ENCODE measurements at regions not wholly inside any gene's neighbourhood (a gene's known extent, or its start where the extent isn't known, plus 50 kb on each side); places are given as distances from the start of the nearest gene placed in this dataset.

DNA sequence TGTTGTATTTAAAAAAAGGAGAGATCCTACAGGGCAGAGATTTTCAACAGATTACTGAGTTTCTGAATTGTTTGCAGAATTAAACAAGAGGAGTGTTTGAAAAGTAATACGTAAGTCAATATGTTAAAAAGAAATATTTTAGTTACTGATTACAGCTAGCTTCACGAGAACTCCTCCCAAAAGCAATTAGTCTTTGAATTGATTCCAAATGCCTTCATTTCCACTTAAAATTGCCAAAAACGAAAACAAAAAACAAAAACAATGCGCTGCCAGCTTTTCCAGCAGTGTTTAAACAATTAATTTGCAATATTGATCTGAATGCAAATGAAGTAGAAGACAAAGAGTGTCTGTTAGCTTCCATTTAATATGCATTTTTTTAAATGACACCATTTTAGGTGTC, 310.0 kb downstream of the IPO8 start:
- Histone ChIP-seq H3K27me3 (no peaks in the 10 kb centered on the region), H3K4me3 (no peak overlapping the region), H3K9me3 (peaks cover 0 to 4% (median 0%) of the 10 kb centered on the region in 3 donors), H3K4me1 (no peaks in the 10 kb centered on the region), H3K36me3 (no peaks in the 10 kb centered on the region), H3K27ac (no peak overlapping the region)
- no peak for ATAC-seq
- TF ChIP-seq, protein P1, sequence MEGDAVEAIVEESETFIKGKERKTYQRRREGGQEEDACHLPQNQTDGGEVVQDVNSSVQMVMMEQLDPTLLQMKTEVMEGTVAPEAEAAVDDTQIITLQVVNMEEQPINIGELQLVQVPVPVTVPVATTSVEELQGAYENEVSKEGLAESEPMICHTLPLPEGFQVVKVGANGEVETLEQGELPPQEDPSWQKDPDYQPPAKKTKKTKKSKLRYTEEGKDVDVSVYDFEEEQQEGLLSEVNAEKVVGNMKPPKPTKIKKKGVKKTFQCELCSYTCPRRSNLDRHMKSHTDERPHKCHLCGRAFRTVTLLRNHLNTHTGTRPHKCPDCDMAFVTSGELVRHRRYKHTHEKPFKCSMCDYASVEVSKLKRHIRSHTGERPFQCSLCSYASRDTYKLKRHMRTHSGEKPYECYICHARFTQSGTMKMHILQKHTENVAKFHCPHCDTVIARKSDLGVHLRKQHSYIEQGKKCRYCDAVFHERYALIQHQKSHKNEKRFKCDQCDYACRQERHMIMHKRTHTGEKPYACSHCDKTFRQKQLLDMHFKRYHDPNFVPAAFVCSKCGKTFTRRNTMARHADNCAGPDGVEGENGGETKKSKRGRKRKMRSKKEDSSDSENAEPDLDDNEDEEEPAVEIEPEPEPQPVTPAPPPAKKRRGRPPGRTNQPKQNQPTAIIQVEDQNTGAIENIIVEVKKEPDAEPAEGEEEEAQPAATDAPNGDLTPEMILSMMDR (IDR thresholded peaks at IDR 0.05), result no peak
- TF ChIP-seq POLR2AphosphoS5 (IDR thresholded peaks at IDR 0.05) (no peak), POLR2A (IDR thresholded peaks at IDR 0.05) (no peak), EP300 (IDR thresholded peaks at IDR 0.05) (no peak)
- 71 to 83% methylated on average over 4 of the region's 4 CpGs for WGBS, 2 donors (ENCODE audit: low coverage in 1 of 2)

DNA sequence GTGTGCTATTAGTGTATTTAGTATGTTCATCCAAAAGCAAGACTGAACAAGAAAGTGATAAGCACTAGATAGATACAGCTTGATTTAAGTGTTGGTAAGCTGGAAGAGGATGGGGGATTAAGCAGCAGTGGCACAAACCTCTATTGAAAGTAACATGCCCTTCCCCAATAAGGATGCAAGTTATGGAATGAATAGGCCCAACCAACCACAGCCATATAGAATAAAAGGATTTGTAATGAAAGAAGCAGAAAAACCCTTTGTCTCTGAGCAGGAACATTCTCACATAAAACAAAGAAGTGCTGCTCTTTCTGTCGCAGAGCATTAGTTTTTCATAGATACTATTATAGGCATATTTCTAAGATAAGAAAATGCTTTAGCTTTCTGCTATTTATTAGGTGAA, 310.7 kb downstream of the IPO8 start:
- no peak for TF ChIP-seq POLR2A (IDR thresholded peaks at IDR 0.05)
- no peak for TF ChIP-seq EP300 (IDR thresholded peaks at IDR 0.05)
- no peak for TF ChIP-seq POLR2AphosphoS5 (IDR thresholded peaks at IDR 0.05)
- TF ChIP-seq, protein P1 (IDR thresholded peaks at IDR 0.05), result no peak
- H3K4me1 ChIP-seq, result no peaks in the 10 kb centered on the region
- WGBS, 2 donors (ENCODE audit: low coverage in 1 of 2), result 91% methylated on average over 1 of the region's 1 CpG; no CpG with 5 or more reads in 1 of the 2 donors
- H3K36me3 ChIP-seq, result no peaks in the 10 kb centered on the region
- no peak overlapping the region for H3K27ac ChIP-seq
- peaks cover 5% of the 10 kb centered on the region for H3K27me3 ChIP-seq
- H3K9me3 ChIP-seq, result peaks cover 0 to 4% (median 0%) of the 10 kb centered on the region in 3 donors
- ATAC-seq, result no peak
- no peak overlapping the region for H3K4me3 ChIP-seq

DNA sequence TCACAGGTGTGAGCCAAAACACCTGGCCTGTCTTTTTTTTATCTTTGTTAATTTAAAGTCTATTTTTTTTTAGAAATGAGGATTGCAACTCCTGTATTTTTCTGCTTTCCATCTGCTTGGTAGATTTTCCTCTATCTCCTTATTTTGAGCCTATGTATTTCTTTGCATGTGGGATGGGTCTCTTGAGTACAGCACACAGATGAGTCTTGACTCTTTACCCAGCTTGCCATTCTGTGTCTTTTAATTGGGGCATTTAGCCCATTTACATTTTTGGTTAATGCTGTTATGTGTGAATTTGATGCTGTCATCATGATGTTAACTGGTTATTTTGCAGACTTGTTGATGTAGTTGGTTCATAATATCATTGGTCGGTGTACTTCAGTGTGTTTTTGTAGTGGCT, 317.4 kb downstream of the IPO8 start:
- TF ChIP-seq EP300 (IDR thresholded peaks at IDR 0.05), result no peak
- no peak for TF ChIP-seq POLR2A (IDR thresholded peaks at IDR 0.05)
- TF ChIP-seq, protein P1 (IDR thresholded peaks at IDR 0.05), result no peak
- TF ChIP-seq POLR2AphosphoS5 (IDR thresholded peaks at IDR 0.05), result no peak
- peaks cover 0 to 24% (median 0%) of the 10 kb centered on the region in 3 donors for H3K9me3 ChIP-seq
- 90 to 100% methylated on average over 1 of the region's 1 CpG for WGBS, 2 donors (ENCODE audit: low coverage in 1 of 2)
- H3K4me1 ChIP-seq, result no peaks in the 10 kb centered on the region
- no peak overlapping the region for H3K27ac ChIP-seq
- H3K4me3 ChIP-seq, result no peak overlapping the region
- no peaks in the 10 kb centered on the region for H3K36me3 ChIP-seq
- ATAC-seq, result no peak
- peaks cover 8% of the 10 kb centered on the region for H3K27me3 ChIP-seq

DNA sequence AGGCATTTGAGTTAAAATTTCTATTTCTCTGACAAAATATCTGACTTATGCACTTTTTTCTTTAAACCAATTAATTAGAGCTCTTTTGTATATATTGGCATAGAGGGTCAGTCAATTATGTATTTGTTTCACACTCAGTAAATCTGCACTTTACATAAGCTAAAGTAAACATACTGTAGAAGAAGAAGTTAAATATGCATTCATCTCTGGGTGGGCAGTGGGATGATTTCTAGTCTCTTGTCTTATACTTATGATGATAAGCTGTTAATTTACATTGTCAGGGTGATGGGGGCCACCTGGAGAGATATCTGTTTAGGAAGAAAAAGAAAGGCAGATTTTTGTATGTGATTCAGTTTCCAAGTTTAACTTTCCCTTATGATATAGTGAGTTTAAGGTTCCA, 330.8 kb downstream of the IPO8 start:
- Histone ChIP-seq H3K4me1 (no peaks in the 10 kb centered on the region), H3K27me3 (no peaks in the 10 kb centered on the region), H3K9me3 (no peaks in the 10 kb centered on the region), H3K36me3 (no peaks in the 10 kb centered on the region), H3K4me3 (no peak overlapping the region), H3K27ac (no peak overlapping the region)
- TF ChIP-seq, protein P1 (IDR thresholded peaks at IDR 0.05), result no peak
- TF ChIP-seq POLR2A (IDR thresholded peaks at IDR 0.05) (no peak), POLR2AphosphoS5 (IDR thresholded peaks at IDR 0.05) (no peak)
- ATAC-seq, result no peak

DNA sequence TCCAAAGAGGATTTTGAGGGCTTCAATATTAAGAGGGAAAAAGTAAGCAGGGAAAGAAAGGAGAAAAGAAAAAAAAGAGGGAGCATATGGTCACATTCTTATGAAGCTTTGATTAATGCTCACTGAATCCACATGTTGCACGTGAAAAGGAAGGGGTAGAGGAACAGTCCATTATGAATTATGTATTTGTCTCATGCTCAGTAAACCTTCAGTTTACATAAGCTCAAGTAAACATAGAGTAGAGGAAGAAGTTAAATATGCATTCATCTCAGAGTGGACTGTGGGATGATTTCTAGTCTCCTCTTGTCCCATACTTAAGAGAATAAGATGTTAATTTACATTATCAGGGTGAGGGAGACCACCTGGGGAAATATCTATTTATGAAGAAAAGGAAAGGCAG, 334.5 kb downstream of the IPO8 start:
- TF ChIP-seq, protein P1 (IDR thresholded peaks at IDR 0.05), result no peak
- no peak for TF ChIP-seq POLR2AphosphoS5 (IDR thresholded peaks at IDR 0.05)
- TF ChIP-seq EP300 (IDR thresholded peaks at IDR 0.05), result no peak
- no peak for TF ChIP-seq POLR2A (IDR thresholded peaks at IDR 0.05)
- H3K9me3 ChIP-seq, result no peaks in the 10 kb centered on the region
- ATAC-seq, result no peak
- H3K27ac ChIP-seq, result no peak overlapping the region
- WGBS, 2 donors (ENCODE audit: low coverage in 1 of 2), result 15 to 50% methylated on average over 1 of the region's 1 CpG
- H3K4me3 ChIP-seq, result no peak overlapping the region
- peaks cover 0 to 9% (median 0%) of the 10 kb centered on the region in 3 donors for H3K4me1 ChIP-seq
- no peaks in the 10 kb centered on the region for H3K27me3 ChIP-seq
- H3K36me3 ChIP-seq, result no peaks in the 10 kb centered on the region

Data from gastroesophageal sphincter (tissue), 4 donors.